T-cell (primary cell): ENCODE measurements at regions not wholly inside any gene's neighbourhood (a gene's known extent, or its start where the extent isn't known, plus 50 kb on each side); places are given as distances from the start of the nearest gene placed in this dataset.

ENCODE experiments used
- ATAC-seq, 4 experiments: fragments of 200-7000 bp in 3 of 4; fragments of 150-1000 bp in 1 of 4; cut with Tn5 transposase; replicated peaks in 1 of 4; 1 replicate in 3 of 4; 2 replicates in 1 of 4; pipeline ENCODE4 v1.10.0; 2021; ENCODE audit warnings: moderate library complexity in 3 of 4, mild to moderate bottlenecking in 2 of 4, moderate number of reproducible peaks in 1 of 4
- CTCF ChIA-PET, 2 donors: fragments of 300-600 bp; sonication (Branson Sonifier 250); formaldehyde crosslinking; loops; one replicate each; lab custom pipeline; 2022; ENCODE audit warnings: antibody characterized with exemption in 2 of 2; lab: Charles Lee
- POLR2A ChIA-PET, 2 donors: fragments of 300-600 bp; sonication (Branson Sonifier 250); formaldehyde crosslinking; loops; one replicate each; lab custom pipeline; 2022; ENCODE audit warnings: antibody characterized with exemption in 2 of 2; lab: Charles Lee
- DNase-seq, 35 experiments: peaks; one replicate each; pipeline versions ENCODE4 v3.0.0 to v3.0.0-alpha.2; 2013 to 2023
- H3K27ac ChIP-seq: one replicate; pipeline ENCODE4 v1.5.1; 2013; ENCODE audit warnings: low read length
- H3K27me3 ChIP-seq, 2 experiments: replicated peaks in 1 of 2; 1 replicate in 1 of 2; 2 replicates in 1 of 2; pipeline versions ENCODE4 v1.6.1 to v1.7.0; 2013; ENCODE audit warnings: low read length in 1 of 2, mixed read lengths in 1 of 2; ENCODE audit not compliant: control insufficient read depth in 2 of 2, insufficient read depth in 2 of 2; ENCODE audit errors: extremely low read depth in 1 of 2
- H3K36me3 ChIP-seq, 2 donors: 1 replicate in 1 of 2; 2 replicates in 1 of 2; pipeline versions ENCODE4 v1.6.1 to v1.7.0; 2013; ENCODE audit warnings: low read length in 1 of 2; ENCODE audit not compliant: control insufficient read depth in 2 of 2, insufficient read depth in 1 of 2; ENCODE audit errors: extremely low read depth in 1 of 2
- H3K4me1 ChIP-seq, 2 experiments: 1 replicate in 1 of 2; 2 replicates in 1 of 2; pipeline versions ENCODE4 v1.6.1 to v1.7.0; 2013; ENCODE audit warnings: low read length in 2 of 2, mixed read lengths in 1 of 2; ENCODE audit not compliant: insufficient read depth in 2 of 2, control insufficient read depth in 1 of 2; ENCODE audit errors: extremely low read depth in 1 of 2
- H3K4me3 ChIP-seq, 2 donors: 1 replicate in 1 of 2; 2 replicates in 1 of 2; pipeline versions ENCODE4 v1.5.1 to v1.7.0; 2013; ENCODE audit warnings: mild to moderate bottlenecking in 2 of 2, low read length in 1 of 2, moderate library complexity in 1 of 2; ENCODE audit not compliant: control insufficient read depth in 1 of 2; ENCODE audit errors: extremely low read depth in 1 of 2
- H3K9me3 ChIP-seq: 2 replicates; pipeline ENCODE4 v1.7.0; 2013
- H3K27ac Mint-ChIP-seq, 2 donors: one replicate each; pipeline ENCODE4 v1.8.0; 2020 to 2021; ENCODE audit warnings: mild to moderate bottlenecking in 2 of 2, mixed read lengths in 2 of 2
- H3K27me3 Mint-ChIP-seq, 2 donors: one replicate each; pipeline ENCODE4 v1.8.0; 2021 to 2022; ENCODE audit warnings: mixed read lengths in 2 of 2
- H3K36me3 Mint-ChIP-seq: one replicate; pipeline ENCODE4 v1.8.0; 2021; ENCODE audit warnings: mixed read lengths
- H3K4me1 Mint-ChIP-seq, 3 donors: one replicate each; pipeline ENCODE4 v1.8.0; 2020 to 2022; ENCODE audit warnings: mixed read lengths in 3 of 3, mild to moderate bottlenecking in 1 of 3
- H3K4me3 Mint-ChIP-seq, 3 donors: one replicate each; pipeline ENCODE4 v1.8.0; 2020 to 2022; ENCODE audit warnings: mild to moderate bottlenecking in 3 of 3, mixed read lengths in 3 of 3, moderate library complexity in 3 of 3
- H3K9me3 Mint-ChIP-seq, 3 donors: one replicate each; pipeline ENCODE4 v1.8.0; 2020 to 2022; ENCODE audit warnings: mixed read lengths in 3 of 3
- WGBS: methylation state at CpG from one replicate; pipeline ENCODE4 v1.1.5; 2013; ENCODE audit warnings: missing lambda C conversion rate; ENCODE audit not compliant: insufficient coverage; 5-methylcytosine and 5-hydroxymethylcytosine counted together

- no peaks in the 10 kb centered on the region for H3K27me3 ChIP-seq
- WGBS, result no CpG with 5 or more reads among the region's 2 CpGs
- ATAC-seq (no peak), DNase-seq (no peak)
- CTCF ChIA-PET, result interaction anchor here in 1 of 2 donors (0.6 kb wide), 1 partner anchor 129 kb away, joined by 3 read pairs; no protein-coding TSS in a partner anchor
- POLR2A ChIA-PET, result interaction anchor here in 1 of 2 donors (0.6 kb wide), 1 partner anchor 201 kb away, joined by 4 read pairs; no protein-coding TSS in a partner anchor
- Mint-ChIP-seq H3K4me1 (no peaks in the 10 kb centered on the region), H3K4me3 (no peak overlapping the region), H3K9me3 (no peaks in the 10 kb centered on the region), H3K27me3 (peaks cover 3 to 8% of the 10 kb centered on the region in 2 donors), H3K36me3 (no peaks in the 10 kb centered on the region), H3K27ac (no peak overlapping the region)
- H3K4me1 ChIP-seq, result no peaks in the 10 kb centered on the region
- no peaks in the 10 kb centered on the region for H3K36me3 ChIP-seq
- H3K9me3 ChIP-seq, result no peaks in the 10 kb centered on the region
- no peak overlapping the region for H3K4me3 ChIP-seq
- no peak overlapping the region for H3K27ac ChIP-seq
Observed at GRCh38 chr10:33461295-33461640, 126.8 kb upstream of the NRP1 start.

- Histone ChIP-seq H3K4me1 (no peaks in the 10 kb centered on the region), H3K9me3 (no peaks in the 10 kb centered on the region), H3K27ac (no peak overlapping the region), H3K4me3 (no peak overlapping the region), H3K27me3 (no peaks in the 10 kb centered on the region), H3K36me3 (no peaks in the 10 kb centered on the region)
- Mint-ChIP-seq H3K4me3 (no peak overlapping the region), H3K4me1 (no peaks in the 10 kb centered on the region), H3K36me3 (no peaks in the 10 kb centered on the region), H3K9me3 (no peaks in the 10 kb centered on the region), H3K27ac (no peak overlapping the region), H3K27me3 (peaks cover 0 to 6% of the 10 kb centered on the region in 2 donors)
- no peak for DNase-seq
- no CpG with 5 or more reads among the region's 5 CpGs for WGBS
- no peak for ATAC-seq
- ChIA-PET CTCF (no interaction called here), POLR2A (interaction anchor here in 1 of 2 donors (0.6 kb wide), 1 partner anchor 201 kb away, joined by 4 read pairs; no protein-coding TSS in a partner anchor)
Observed at GRCh38 chr10:33460505-33461294, 126.2 kb upstream of the NRP1 start.

DNA sequence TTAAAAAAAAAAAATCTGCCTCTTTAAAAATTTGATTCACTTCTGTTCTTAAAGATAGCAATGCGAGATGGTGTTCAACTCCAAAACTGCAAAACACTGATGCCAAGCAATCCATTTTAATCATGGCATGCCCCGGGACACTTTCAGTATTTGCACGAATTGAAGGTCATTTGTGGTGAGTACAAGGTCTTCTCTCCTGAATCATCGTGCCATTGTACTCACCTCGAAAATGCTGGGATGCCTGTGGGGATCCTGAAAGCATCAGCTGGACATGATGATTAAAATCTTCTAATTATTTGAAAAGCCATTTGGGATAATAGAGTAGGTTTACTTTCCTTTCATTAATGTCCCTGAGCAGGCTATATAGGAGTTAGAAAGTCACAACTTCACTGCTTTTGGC, 125.1 kb upstream of the NRP1 start:
- ATAC-seq, result no peak
- H3K27me3 Mint-ChIP-seq, result peaks cover 0 to 6% of the 10 kb centered on the region in 2 donors
- H3K4me1 ChIP-seq, result no peaks in the 10 kb centered on the region
- H3K4me3 Mint-ChIP-seq, result no peak overlapping the region
- WGBS, result 60% methylated on average over 1 of the region's 5 CpGs
- DNase-seq, result no peak
- ChIA-PET CTCF (no interaction called here), POLR2A (no interaction called here)
- H3K9me3 ChIP-seq, result no peaks in the 10 kb centered on the region
- H3K4me1 Mint-ChIP-seq, result no peaks in the 10 kb centered on the region
- no peak overlapping the region for H3K4me3 ChIP-seq
- H3K27me3 ChIP-seq, result no peaks in the 10 kb centered on the region
- H3K36me3 ChIP-seq, result no peaks in the 10 kb centered on the region
- no peak overlapping the region for H3K27ac Mint-ChIP-seq
- H3K36me3 Mint-ChIP-seq, result no peaks in the 10 kb centered on the region
- H3K27ac ChIP-seq, result no peak overlapping the region
- no peaks in the 10 kb centered on the region for H3K9me3 Mint-ChIP-seq

DNA sequence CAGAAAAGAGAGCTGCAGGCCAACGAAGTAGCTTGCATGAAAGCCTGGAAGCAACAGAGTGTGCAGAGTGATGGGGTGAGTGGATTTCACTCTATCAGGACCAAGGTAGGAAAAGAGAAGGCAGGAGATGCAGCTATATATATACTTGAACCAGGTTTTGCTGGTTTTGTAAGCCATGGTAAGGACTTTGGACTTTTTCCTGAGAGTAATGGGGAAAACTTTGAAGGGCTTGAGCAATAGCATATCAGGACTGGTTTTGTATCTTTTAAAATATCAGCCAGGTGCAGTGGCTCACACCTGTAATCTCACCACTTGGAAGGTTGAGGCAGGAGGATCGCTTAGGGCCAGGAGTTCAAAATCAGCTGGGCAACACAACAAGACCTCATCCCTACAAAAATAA, 120.6 kb upstream of the NRP1 start:
- ATAC-seq, result no peak
- ChIA-PET POLR2A (no interaction called here), CTCF (no interaction called here)
- WGBS, result 67% methylated on average over 1 of the region's 2 CpGs
- peaks cover 5 to 9% (median 6%) of the 10 kb centered on the region in 3 donors for H3K9me3 Mint-ChIP-seq
- no peaks in the 10 kb centered on the region for H3K4me1 Mint-ChIP-seq
- no peak for DNase-seq
- Histone ChIP-seq H3K4me1 (no peaks in the 10 kb centered on the region), H3K9me3 (no peaks in the 10 kb centered on the region), H3K27ac (no peak overlapping the region), H3K36me3 (no peaks in the 10 kb centered on the region), H3K4me3 (no peak overlapping the region), H3K27me3 (no peaks in the 10 kb centered on the region)
- no peaks in the 10 kb centered on the region for H3K36me3 Mint-ChIP-seq
- no peak overlapping the region for H3K27ac Mint-ChIP-seq
- no peak overlapping the region for H3K4me3 Mint-ChIP-seq
- H3K27me3 Mint-ChIP-seq, result peaks cover 0 to 3% of the 10 kb centered on the region in 2 donors

DNA sequence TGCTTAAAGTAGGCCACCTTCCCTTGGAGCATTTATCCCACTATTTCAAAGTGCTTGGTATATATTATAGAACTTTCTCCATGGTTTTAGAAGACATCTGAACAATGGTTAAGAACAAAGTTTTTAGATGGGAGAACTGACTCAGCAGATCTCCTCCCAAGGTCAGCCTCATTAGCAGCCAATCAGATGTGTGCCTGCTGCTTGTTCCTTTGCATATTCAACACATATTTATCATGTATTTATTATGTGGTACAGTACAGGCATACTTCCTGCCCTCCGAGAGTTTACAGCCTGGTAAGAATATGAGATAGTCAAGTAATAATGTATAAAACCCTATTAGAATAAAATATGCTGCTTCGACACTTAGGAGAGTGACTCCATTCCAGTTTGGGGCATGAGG, 120.1 kb upstream of the NRP1 start:
- Mint-ChIP-seq H3K9me3 (peaks cover 5 to 9% (median 6%) of the 10 kb centered on the region in 3 donors), H3K27me3 (peaks cover under 1 to 3% of the 10 kb centered on the region in 2 donors), H3K4me1 (no peaks in the 10 kb centered on the region), H3K4me3 (no peak overlapping the region), H3K27ac (no peak overlapping the region), H3K36me3 (no peaks in the 10 kb centered on the region)
- Histone ChIP-seq H3K9me3 (no peaks in the 10 kb centered on the region), H3K36me3 (no peaks in the 10 kb centered on the region), H3K27ac (no peak overlapping the region), H3K4me1 (no peaks in the 10 kb centered on the region), H3K27me3 (no peaks in the 10 kb centered on the region), H3K4me3 (no peak overlapping the region)
- DNase-seq (no peak), ATAC-seq (no peak)
- WGBS, result no CpG with 5 or more reads among the region's 2 CpGs
- ChIA-PET CTCF (no interaction called here), POLR2A (no interaction called here)

- POLR2A ChIA-PET, result no interaction called here
- H3K36me3 ChIP-seq, result no peaks in the 10 kb centered on the region
- DNase-seq (no peak), ATAC-seq (no peak)
- WGBS, result 89% methylated on average over 1 of the region's 9 CpGs
- no peak overlapping the region for H3K27ac ChIP-seq
- H3K27me3 ChIP-seq, result no peaks in the 10 kb centered on the region
- no peaks in the 10 kb centered on the region for H3K9me3 ChIP-seq
- H3K27ac Mint-ChIP-seq, result no peak overlapping the region
- no peak overlapping the region for H3K4me3 ChIP-seq
- no peaks in the 10 kb centered on the region for H3K4me1 ChIP-seq
- H3K4me3 Mint-ChIP-seq, result no peak overlapping the region
- no peaks in the 10 kb centered on the region for H3K4me1 Mint-ChIP-seq
- peaks cover 5 to 9% (median 6%) of the 10 kb centered on the region in 3 donors for H3K9me3 Mint-ChIP-seq
- H3K36me3 Mint-ChIP-seq, result no peaks in the 10 kb centered on the region
- H3K27me3 Mint-ChIP-seq, result peaks cover 4 to 6% of the 10 kb centered on the region in 2 donors
- CTCF ChIA-PET, result interaction anchor here in 1 of 2 donors (0.6 kb wide), 1 partner anchor 72 kb away, joined by 4 read pairs; no protein-coding TSS in a partner anchor
Observed at GRCh38 chr10:33453081-33454025, 118.9 kb upstream of the NRP1 start.
